Lower lobe of right lung (tissue), 2 donors: ENCODE measurements at regions not wholly inside any gene's neighbourhood (a gene's known extent, or its start where the extent isn't known, plus 50 kb on each side); places are given as distances from the start of the nearest gene placed in this dataset.

Source experiments
- ATAC-seq, 2 donors: fragments of 200-7000 bp; cut with Tn5 transposase; one replicate each; pipeline ENCODE4 v1.9.1; 2020 to 2022; ENCODE audit warnings: mild to moderate bottlenecking in 2 of 2, moderate library complexity in 2 of 2
- DNase-seq: peaks from one replicate; pipeline ENCODE4 v3.0.0-alpha.2; 2020
- H3K27ac ChIP-seq: fragments of 200-600 bp; one replicate; pipeline ENCODE4 v1.8.0; 2022
- H3K27me3 ChIP-seq: fragments of 200-600 bp; one replicate; pipeline ENCODE4 v1.8.0; 2022; ENCODE audit warnings: low read depth
- H3K36me3 ChIP-seq: fragments of 200-600 bp; one replicate; pipeline ENCODE4 v1.8.0; 2022; ENCODE audit warnings: mild to moderate bottlenecking
- H3K4me1 ChIP-seq: fragments of 200-600 bp; one replicate; pipeline ENCODE4 v1.8.0; 2022
- H3K4me3 ChIP-seq: fragments of 200-600 bp; one replicate; pipeline ENCODE4 v1.8.0; 2022; ENCODE audit warnings: mild to moderate bottlenecking
- H3K9me3 ChIP-seq: fragments of 200-600 bp; one replicate; pipeline ENCODE4 v1.8.0; 2022
- intact Hi-C: fragments of 100-400 bp; cut with DNase I; formaldehyde crosslinking; loops from one replicate; pipeline ENCODE4 v1.11.0; 2022
- TF ChIP-seq, protein P1 (sequence below): fragments of 200-600 bp; IDR thresholded peaks from one replicate; pipeline ENCODE4 v1.8.0; 2022; ENCODE audit warnings: antibody characterized with exemption, mild to moderate bottlenecking
- donor health status: DM: no; HTN: yes; CAD: no; lungs with severe emphysema.

- Histone ChIP-seq H3K36me3 (no peaks in the 10 kb centered on the region), H3K9me3 (no peaks in the 10 kb centered on the region), H3K4me3 (no peak overlapping the region), H3K27ac (no peak overlapping the region), H3K4me1 (no peaks in the 10 kb centered on the region), H3K27me3 (no peaks in the 10 kb centered on the region)
- no peak for DNase-seq
- TF ChIP-seq, protein P1, sequence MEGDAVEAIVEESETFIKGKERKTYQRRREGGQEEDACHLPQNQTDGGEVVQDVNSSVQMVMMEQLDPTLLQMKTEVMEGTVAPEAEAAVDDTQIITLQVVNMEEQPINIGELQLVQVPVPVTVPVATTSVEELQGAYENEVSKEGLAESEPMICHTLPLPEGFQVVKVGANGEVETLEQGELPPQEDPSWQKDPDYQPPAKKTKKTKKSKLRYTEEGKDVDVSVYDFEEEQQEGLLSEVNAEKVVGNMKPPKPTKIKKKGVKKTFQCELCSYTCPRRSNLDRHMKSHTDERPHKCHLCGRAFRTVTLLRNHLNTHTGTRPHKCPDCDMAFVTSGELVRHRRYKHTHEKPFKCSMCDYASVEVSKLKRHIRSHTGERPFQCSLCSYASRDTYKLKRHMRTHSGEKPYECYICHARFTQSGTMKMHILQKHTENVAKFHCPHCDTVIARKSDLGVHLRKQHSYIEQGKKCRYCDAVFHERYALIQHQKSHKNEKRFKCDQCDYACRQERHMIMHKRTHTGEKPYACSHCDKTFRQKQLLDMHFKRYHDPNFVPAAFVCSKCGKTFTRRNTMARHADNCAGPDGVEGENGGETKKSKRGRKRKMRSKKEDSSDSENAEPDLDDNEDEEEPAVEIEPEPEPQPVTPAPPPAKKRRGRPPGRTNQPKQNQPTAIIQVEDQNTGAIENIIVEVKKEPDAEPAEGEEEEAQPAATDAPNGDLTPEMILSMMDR = no peak
- intact Hi-C loops = no loop called here
- ATAC-seq = peak in 1 of 2 donors; percentile 25
Observed at GRCh38 chr2:199696048-199696447, 154.9 kb downstream of the FTCDNL1 start.

GRCh38 chr2:199693861-199694260 lies 157.1 kb downstream of the FTCDNL1 start:
- ATAC-seq = no peak
- DNase-seq = no peak
- intact Hi-C loops = no loop called here
- Histone ChIP-seq H3K9me3 (no peaks in the 10 kb centered on the region), H3K27me3 (no peaks in the 10 kb centered on the region), H3K4me3 (no peak overlapping the region), H3K4me1 (no peaks in the 10 kb centered on the region), H3K36me3 (no peaks in the 10 kb centered on the region), H3K27ac (no peak overlapping the region)
- TF ChIP-seq, protein P1 = no peak

DNA sequence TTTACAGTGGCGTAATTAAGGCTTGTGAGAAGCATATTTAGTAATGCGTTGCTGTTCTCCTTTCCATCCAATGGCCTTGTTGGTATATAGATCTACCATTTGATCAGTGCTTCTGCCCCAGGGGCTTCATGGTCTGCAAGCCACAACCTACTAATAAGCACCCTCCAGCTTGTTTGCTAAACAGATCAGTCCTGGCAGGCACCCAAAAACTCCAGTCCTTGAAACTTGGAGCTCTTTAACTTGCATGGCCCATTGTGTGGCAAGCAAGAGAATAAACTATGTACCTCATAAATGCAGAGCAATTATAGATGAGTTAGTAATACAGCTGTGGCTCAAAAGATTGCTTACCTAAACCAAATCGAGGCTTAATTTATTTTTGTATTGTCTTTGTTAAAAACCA lies 158.5 kb downstream of the FTCDNL1 start:
- Histone ChIP-seq H3K4me3 (no peak overlapping the region), H3K36me3 (no peaks in the 10 kb centered on the region), H3K9me3 (no peaks in the 10 kb centered on the region), H3K27ac (no peak overlapping the region), H3K4me1 (no peaks in the 10 kb centered on the region), H3K27me3 (no peaks in the 10 kb centered on the region)
- ATAC-seq (no peak), DNase-seq (no peak)
- intact Hi-C loops = no loop called here
- TF ChIP-seq, protein P1 = no peak

- intact Hi-C loops = no loop called here
- DNase-seq = no peak
- H3K36me3 ChIP-seq = no peaks in the 10 kb centered on the region
- H3K4me3 ChIP-seq = no peak overlapping the region
- TF ChIP-seq, protein P1 = no peak
- no peak overlapping the region for H3K27ac ChIP-seq
- ATAC-seq = no peak
- no peaks in the 10 kb centered on the region for H3K4me1 ChIP-seq
- H3K9me3 ChIP-seq = no peaks in the 10 kb centered on the region
- no peaks in the 10 kb centered on the region for H3K27me3 ChIP-seq
Observed at GRCh38 chr2:199690225-199690624, 160.8 kb downstream of the FTCDNL1 start.

- H3K4me1 ChIP-seq = no peaks in the 10 kb centered on the region
- no peak overlapping the region for H3K4me3 ChIP-seq
- TF ChIP-seq, protein P1 = no peak
- no peaks in the 10 kb centered on the region for H3K36me3 ChIP-seq
- no peak overlapping the region for H3K27ac ChIP-seq
- DNase-seq (no peak), ATAC-seq (no peak)
- intact Hi-C loops = no loop called here
- no peaks in the 10 kb centered on the region for H3K9me3 ChIP-seq
- no peaks in the 10 kb centered on the region for H3K27me3 ChIP-seq
Observed at GRCh38 chr2:199685669-199686068, 165.3 kb downstream of the FTCDNL1 start.

DNA sequence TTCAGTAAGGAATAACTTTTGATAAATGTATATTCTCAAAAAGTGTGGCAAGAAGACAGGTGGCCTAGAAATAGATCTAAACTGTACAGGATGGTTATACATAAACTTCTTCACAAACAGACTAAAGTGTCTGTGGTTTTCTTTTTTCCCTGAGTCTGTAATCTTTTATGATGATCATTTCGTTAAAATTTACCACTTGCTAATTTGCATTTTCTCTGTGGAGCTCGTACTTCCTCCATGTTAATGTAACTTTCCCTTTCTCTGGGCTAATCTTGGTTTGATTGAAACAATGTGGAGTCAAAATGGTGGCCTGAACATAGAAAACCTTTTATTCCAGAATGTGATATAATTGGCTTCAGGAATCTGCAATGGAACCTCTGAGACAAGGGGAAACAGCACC lies 166.2 kb downstream of the FTCDNL1 start:
- TF ChIP-seq, protein P1 = no peak
- no peak overlapping the region for H3K4me3 ChIP-seq
- H3K36me3 ChIP-seq = no peaks in the 10 kb centered on the region
- H3K9me3 ChIP-seq = no peaks in the 10 kb centered on the region
- DNase-seq (no peak), ATAC-seq (no peak)
- H3K27ac ChIP-seq = no peak overlapping the region
- no peaks in the 10 kb centered on the region for H3K4me1 ChIP-seq
- H3K27me3 ChIP-seq = no peaks in the 10 kb centered on the region
- intact Hi-C loops = no loop called here
